OCI-LY7 (cell line): ENCODE measurements at regions not wholly inside any gene's neighbourhood (a gene's known extent, or its start where the extent isn't known, plus 50 kb on each side); places are given as distances from the start of the nearest gene placed in this dataset.

Experiments
- EZH2phosphoT487 ChIP-seq: fragments of 200-600 bp; sonication (generic); IDR thresholded peaks from 2 replicates; pipeline ENCODE4 v1.6.1; 2018; ENCODE audit warnings: low read depth, borderline replicate concordance, mild to moderate bottlenecking, mixed run types, antibody characterized with exemption, low read length, moderate library complexity, mixed read lengths
- TF ChIP-seq, protein P1 (sequence below): fragments of 200-600 bp; sonication (generic); conservative IDR thresholded peaks from 2 replicates; pipeline ENCODE4 v1.5.1; 2014; ENCODE audit warnings: mild to moderate bottlenecking, antibody characterized with exemption, low read length, moderate library complexity, mixed read lengths

DNA sequence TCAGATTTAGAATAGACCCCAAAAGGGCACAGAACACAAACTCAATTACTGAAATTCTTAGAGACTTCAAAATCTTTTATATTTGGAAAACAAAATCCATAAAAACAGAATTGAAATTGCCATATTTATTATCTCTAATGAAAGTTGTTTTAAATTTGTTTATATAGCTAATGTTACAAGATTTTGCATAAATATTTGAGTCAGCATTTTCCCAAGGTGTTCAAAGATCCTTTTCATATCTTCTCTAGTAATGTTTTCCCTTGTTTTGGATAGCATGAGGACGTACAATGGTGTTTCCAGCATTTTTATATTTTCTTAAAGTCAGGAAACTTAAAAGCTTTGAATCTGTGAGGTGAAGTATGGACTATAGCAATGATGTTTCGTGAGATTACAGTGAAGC lies 235.2 kb upstream of the EPHA7 start:
- TF ChIP-seq, protein P1, sequence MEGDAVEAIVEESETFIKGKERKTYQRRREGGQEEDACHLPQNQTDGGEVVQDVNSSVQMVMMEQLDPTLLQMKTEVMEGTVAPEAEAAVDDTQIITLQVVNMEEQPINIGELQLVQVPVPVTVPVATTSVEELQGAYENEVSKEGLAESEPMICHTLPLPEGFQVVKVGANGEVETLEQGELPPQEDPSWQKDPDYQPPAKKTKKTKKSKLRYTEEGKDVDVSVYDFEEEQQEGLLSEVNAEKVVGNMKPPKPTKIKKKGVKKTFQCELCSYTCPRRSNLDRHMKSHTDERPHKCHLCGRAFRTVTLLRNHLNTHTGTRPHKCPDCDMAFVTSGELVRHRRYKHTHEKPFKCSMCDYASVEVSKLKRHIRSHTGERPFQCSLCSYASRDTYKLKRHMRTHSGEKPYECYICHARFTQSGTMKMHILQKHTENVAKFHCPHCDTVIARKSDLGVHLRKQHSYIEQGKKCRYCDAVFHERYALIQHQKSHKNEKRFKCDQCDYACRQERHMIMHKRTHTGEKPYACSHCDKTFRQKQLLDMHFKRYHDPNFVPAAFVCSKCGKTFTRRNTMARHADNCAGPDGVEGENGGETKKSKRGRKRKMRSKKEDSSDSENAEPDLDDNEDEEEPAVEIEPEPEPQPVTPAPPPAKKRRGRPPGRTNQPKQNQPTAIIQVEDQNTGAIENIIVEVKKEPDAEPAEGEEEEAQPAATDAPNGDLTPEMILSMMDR: no peak
- TF ChIP-seq EZH2phosphoT487: no peak
